ENCODE measurements at regions not wholly inside any gene's neighbourhood (a gene's known extent, or its start where the extent isn't known, plus 50 kb on each side); places are given as distances from the start of the nearest gene placed in this dataset.
A peak's percentile ranks its signal among the peaks of the same experiment; 100 is the strongest.

- H3K4me3 ChIP-seq (ENCODE audit: low read depth, low read length), result no peak overlapping the region
- no peaks in the 10 kb centered on the region for H3K9me3 ChIP-seq
- H3K4me1 ChIP-seq, result no peaks in the 10 kb centered on the region
- no peaks in the 10 kb centered on the region for H3K27me3 ChIP-seq
- no peaks in the 10 kb centered on the region for H3K36me3 ChIP-seq
- TF ChIP-seq, protein P1, sequence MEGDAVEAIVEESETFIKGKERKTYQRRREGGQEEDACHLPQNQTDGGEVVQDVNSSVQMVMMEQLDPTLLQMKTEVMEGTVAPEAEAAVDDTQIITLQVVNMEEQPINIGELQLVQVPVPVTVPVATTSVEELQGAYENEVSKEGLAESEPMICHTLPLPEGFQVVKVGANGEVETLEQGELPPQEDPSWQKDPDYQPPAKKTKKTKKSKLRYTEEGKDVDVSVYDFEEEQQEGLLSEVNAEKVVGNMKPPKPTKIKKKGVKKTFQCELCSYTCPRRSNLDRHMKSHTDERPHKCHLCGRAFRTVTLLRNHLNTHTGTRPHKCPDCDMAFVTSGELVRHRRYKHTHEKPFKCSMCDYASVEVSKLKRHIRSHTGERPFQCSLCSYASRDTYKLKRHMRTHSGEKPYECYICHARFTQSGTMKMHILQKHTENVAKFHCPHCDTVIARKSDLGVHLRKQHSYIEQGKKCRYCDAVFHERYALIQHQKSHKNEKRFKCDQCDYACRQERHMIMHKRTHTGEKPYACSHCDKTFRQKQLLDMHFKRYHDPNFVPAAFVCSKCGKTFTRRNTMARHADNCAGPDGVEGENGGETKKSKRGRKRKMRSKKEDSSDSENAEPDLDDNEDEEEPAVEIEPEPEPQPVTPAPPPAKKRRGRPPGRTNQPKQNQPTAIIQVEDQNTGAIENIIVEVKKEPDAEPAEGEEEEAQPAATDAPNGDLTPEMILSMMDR (IDR thresholded peaks at IDR 0.05; ENCODE audit: low read depth, low read length), result no peak
- DNase-seq, result no peak
These were observed 336.1 kb upstream of the POU3F2 start for GRCh38 chr6:98498144-98498775.

- no peak overlapping the region for H3K4me3 ChIP-seq (ENCODE audit: low read depth, low read length)
- DNase-seq, result no peak
- no peaks in the 10 kb centered on the region for H3K4me1 ChIP-seq
- no peaks in the 10 kb centered on the region for H3K9me3 ChIP-seq
- no peaks in the 10 kb centered on the region for H3K27me3 ChIP-seq
- TF ChIP-seq, protein P1 (IDR thresholded peaks at IDR 0.05; ENCODE audit: low read depth, low read length), result no peak
- H3K36me3 ChIP-seq, result no peaks in the 10 kb centered on the region
These were observed 335.5 kb upstream of the POU3F2 start for GRCh38 chr6:98498866-98499265.

GRCh38 chr6:98514073-98514720, 320.2 kb upstream of the POU3F2 start:
- DNase-seq, result peak; percentile 15
- Histone ChIP-seq H3K27me3 (no peaks in the 10 kb centered on the region), H3K4me1 (peaks cover 3% of the 10 kb centered on the region; the same call in 1 of the 2 replicates), H3K4me3 (ENCODE audit: low read depth, low read length) (no peak overlapping the region), H3K36me3 (no peaks in the 10 kb centered on the region), H3K9me3 (no peaks in the 10 kb centered on the region)
- TF ChIP-seq, protein P1 (IDR thresholded peaks at IDR 0.05; ENCODE audit: low read depth, low read length), result no peak

DNA sequence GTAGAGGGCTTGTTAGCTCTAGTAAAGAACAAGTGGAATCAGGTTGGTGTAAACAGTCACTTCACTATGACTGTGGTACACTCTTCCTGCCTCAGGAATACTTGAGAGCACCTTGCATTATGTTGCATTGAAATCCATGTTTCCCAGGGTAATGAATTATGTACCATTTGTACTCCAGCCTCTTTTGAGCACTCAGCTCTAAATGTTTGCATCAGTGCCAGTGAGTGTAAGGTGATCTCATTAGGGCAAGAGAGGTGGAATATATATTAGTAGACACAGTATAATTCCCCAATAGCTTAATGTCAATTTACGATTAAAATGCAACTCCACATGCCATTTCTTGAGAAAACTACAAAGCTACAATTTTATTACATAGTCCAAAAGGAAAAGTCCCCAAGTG, 319.6 kb upstream of the POU3F2 start:
- TF ChIP-seq, protein P1 (IDR thresholded peaks at IDR 0.05; ENCODE audit: low read depth, low read length), result no peak
- DNase-seq, result no peak
- no peaks in the 10 kb centered on the region for H3K27me3 ChIP-seq
- H3K4me3 ChIP-seq (ENCODE audit: low read depth, low read length), result no peak overlapping the region
- H3K4me1 ChIP-seq, result peaks cover 3% of the 10 kb centered on the region; the same call in 1 of the 2 replicates
- no peaks in the 10 kb centered on the region for H3K9me3 ChIP-seq
- no peaks in the 10 kb centered on the region for H3K36me3 ChIP-seq

DNA sequence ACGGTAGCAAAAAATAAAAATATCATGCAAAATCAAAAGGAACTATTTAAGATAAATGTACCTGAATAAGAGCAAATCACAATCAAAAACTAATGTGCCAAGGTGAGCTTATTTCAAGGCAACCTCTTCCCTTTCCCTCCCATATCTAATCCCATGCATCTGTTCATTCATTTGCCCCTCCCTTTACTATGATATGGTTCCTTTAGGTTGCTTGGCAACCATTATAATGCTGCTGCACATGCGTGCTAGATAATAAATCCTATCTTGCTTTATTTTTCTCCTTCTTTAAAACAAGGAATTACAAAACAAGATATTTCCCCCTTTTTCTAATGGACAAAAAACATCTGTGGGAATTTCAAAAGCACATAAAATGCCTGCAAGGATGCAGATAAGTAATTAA, 318.2 kb upstream of the POU3F2 start:
- Histone ChIP-seq H3K9me3 (no peaks in the 10 kb centered on the region), H3K4me3 (ENCODE audit: low read depth, low read length) (no peak overlapping the region), H3K4me1 (peaks cover 3% of the 10 kb centered on the region; the same call in 1 of the 2 replicates), H3K27me3 (no peaks in the 10 kb centered on the region), H3K36me3 (no peaks in the 10 kb centered on the region)
- TF ChIP-seq, protein P1 (IDR thresholded peaks at IDR 0.05; ENCODE audit: low read depth, low read length), result no peak
- DNase-seq, result no peak

GRCh38 chr6:98516866-98517265, 317.5 kb upstream of the POU3F2 start:
- Histone ChIP-seq H3K4me1 (peaks cover 3% of the 10 kb centered on the region; the same call in 1 of the 2 replicates), H3K4me3 (ENCODE audit: low read depth, low read length) (no peak overlapping the region), H3K36me3 (no peaks in the 10 kb centered on the region), H3K9me3 (no peaks in the 10 kb centered on the region), H3K27me3 (no peaks in the 10 kb centered on the region)
- DNase-seq, result no peak
- TF ChIP-seq, protein P1 (IDR thresholded peaks at IDR 0.05; ENCODE audit: low read depth, low read length), result no peak
